ENCODE measurements at regions not wholly inside any gene's neighbourhood (a gene's known extent, or its start where the extent isn't known, plus 50 kb on each side); places are given as distances from the start of the nearest gene placed in this dataset.
A peak's percentile ranks its signal among the peaks of the same experiment; 100 is the strongest.

DNA sequence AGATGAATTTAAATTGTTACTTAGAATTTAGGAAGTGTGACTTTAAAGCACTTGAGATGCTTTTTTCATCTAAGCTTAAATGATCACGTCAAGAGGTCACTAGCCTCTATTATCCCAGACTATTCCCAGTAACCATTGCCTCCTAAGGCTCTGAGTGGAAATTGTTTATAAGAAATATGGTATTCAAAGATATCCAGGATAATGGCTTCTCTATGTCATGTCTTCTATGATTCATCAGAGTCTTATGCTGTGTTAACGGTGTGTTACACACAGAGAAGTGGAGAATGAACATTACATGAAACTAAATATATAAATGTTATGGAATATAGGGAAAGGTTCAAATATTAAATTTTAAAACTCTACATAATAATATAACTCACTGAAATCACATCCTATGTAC lies 79.8 kb upstream of the NBEA start:
- TF ChIP-seq, protein P1, sequence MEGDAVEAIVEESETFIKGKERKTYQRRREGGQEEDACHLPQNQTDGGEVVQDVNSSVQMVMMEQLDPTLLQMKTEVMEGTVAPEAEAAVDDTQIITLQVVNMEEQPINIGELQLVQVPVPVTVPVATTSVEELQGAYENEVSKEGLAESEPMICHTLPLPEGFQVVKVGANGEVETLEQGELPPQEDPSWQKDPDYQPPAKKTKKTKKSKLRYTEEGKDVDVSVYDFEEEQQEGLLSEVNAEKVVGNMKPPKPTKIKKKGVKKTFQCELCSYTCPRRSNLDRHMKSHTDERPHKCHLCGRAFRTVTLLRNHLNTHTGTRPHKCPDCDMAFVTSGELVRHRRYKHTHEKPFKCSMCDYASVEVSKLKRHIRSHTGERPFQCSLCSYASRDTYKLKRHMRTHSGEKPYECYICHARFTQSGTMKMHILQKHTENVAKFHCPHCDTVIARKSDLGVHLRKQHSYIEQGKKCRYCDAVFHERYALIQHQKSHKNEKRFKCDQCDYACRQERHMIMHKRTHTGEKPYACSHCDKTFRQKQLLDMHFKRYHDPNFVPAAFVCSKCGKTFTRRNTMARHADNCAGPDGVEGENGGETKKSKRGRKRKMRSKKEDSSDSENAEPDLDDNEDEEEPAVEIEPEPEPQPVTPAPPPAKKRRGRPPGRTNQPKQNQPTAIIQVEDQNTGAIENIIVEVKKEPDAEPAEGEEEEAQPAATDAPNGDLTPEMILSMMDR (conservative IDR thresholded peaks at IDR 0.05; ENCODE audit: low read length): no peak
- DNase-seq (ENCODE audit: low read depth): no peak
- H3K4me3 ChIP-seq (ENCODE audit: low read length): no peak overlapping the region

DNA sequence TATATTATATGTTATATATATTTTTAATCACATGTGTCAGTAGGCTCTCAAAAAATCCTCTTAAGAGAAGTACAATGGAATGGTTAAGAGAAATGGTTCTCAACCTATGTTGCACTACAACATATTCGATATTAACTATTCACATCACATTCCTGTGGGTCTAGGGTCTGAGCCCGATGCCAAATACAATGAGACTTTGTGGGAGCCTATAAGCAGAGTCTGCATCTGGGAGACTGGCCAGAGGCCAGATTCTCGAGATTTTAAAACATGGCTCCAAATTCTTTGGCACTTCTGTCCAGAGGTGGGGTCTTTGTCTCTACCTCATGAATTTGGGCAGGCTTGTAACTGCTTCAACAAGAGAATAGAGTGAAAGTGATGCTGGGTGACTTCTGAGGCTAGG lies 79.4 kb upstream of the NBEA start:
- DNase-seq (ENCODE audit: low read depth): no peak
- TF ChIP-seq, protein P1 (conservative IDR thresholded peaks at IDR 0.05; ENCODE audit: low read length): no peak
- H3K4me3 ChIP-seq (ENCODE audit: low read length): no peak overlapping the region

DNA sequence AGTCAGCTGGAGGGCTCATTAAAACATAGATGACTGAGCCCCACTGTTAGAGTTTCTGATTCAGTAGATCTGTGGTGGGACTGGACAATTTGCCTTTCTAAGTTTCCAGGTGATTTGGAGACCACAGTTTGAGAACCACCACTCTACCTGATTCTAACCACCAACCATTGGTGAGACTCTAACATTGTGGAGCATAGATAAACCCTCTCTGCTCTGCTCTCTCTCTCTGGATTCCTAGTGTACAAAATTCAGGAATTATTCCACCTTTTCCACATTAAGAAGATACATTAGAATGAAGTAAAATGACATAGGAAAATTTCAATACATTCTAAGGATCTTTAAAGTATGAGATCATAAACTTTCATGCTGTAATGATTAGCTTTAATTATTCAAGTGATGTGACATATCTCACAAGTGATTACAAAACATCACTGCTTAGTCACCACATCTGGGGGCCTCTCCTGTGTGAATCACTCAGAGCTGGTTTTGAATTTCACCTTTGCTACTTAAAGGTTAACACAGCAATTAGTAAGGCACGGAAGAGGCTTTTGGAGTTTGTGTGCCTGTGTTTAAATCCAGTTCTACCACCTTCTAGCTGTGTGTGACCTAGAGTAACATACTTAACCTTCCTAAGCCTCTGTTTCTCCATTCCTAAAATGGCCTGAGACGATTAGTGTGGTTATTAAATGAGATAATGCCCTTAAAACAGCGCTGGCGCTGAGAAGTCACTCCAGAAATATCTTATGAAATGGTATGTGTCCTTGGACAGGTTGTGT lies 78.5 kb upstream of the NBEA start:
- no peak overlapping the region for H3K4me3 ChIP-seq (ENCODE audit: low read length)
- TF ChIP-seq, protein P1 (conservative IDR thresholded peaks at IDR 0.05; ENCODE audit: low read length): no peak
- peak; percentile 79 for DNase-seq (ENCODE audit: low read depth)

DNA sequence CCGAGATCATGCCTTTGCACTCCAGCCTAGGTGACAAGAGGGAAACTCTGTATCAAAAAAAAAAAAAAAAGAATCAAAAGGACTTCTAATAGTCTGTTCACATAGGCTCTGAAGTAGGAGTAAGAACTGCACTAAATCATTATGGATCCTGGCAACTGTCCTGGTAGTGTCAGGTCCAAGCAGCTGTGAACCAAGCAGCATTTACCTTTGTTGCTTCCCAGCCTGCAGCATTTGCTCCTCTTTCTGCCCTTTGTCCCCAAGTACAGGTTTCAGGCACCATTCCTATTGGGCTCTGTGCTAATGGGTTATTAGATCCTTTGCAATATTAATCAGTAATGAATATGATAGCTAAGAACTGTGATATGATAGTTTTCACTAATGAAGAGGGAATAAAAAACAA lies 77.4 kb upstream of the NBEA start:
- H3K4me3 ChIP-seq (ENCODE audit: low read length): no peak overlapping the region
- TF ChIP-seq, protein P1 (conservative IDR thresholded peaks at IDR 0.05; ENCODE audit: low read length): no peak
- peak; percentile 2 for DNase-seq (ENCODE audit: low read depth)

DNA sequence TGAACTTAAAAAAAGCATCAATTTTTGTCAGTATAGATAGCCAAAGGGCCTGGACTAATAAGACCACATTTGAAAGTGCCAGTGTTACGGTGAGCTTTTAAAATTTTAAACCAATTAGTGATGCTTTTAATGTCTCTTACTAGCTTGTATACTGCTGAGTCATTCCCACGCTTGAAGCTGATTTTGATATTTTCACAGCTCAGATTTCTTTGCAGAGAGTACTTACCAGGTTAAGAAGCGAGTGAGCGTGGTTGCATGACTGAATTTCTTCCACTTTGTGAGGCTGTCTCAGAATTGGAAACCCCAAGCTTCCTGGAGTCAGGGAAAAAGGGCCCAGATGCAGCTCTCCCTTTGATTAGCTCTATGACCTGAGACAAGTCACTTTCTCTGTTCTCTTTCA lies 74.5 kb upstream of the NBEA start:
- DNase-seq (ENCODE audit: low read depth): peak; percentile 20
- TF ChIP-seq, protein P1 (conservative IDR thresholded peaks at IDR 0.05; ENCODE audit: low read length): no peak
- H3K4me3 ChIP-seq (ENCODE audit: low read length): no peak overlapping the region

DNA sequence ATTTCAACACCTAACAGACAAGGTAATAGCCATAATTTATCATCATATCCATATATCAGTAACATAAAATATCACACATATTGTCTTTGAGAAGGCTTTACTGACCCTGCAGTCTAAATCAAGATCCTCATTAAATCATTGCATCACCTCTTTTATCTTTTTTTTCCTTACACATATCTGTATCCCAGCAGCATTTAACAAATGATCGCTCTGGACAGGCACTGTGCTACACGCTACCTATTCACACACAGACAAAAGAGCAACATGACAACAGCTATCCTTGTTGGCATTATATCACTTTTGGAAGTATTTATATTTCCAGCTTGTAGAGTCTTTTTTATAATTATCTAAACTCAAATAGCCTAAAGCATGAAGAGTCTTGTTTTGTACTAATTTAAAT lies 73.3 kb upstream of the NBEA start:
- no peak for DNase-seq (ENCODE audit: low read depth)
- TF ChIP-seq, protein P1 (conservative IDR thresholded peaks at IDR 0.05; ENCODE audit: low read length): no peak
- no peak overlapping the region for H3K4me3 ChIP-seq (ENCODE audit: low read length)

DNA sequence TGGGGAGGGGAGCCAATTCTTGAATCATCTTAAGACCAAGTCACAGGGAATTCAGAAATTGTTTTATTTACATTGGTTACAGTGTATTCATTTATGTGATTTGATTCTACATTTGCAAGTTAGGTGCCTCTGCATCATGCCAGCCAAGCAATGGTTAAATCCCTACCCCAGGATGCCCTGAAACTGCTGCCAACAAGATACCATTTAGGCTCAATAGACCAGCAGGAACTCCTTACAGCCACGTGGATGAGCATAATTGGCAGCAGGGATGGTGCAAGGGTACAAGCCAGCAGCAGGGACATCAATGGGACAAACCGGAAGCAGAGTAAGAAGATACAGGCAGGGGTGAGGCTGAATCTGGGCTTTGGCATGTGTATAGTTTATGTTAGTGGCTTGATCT lies 72.4 kb upstream of the NBEA start:
- TF ChIP-seq, protein P1 (conservative IDR thresholded peaks at IDR 0.05; ENCODE audit: low read length): no peak
- H3K4me3 ChIP-seq (ENCODE audit: low read length): no peak overlapping the region
- no peak for DNase-seq (ENCODE audit: low read depth)

All from AG10803 (cell line).